GM12891 (cell line): ENCODE measurements at regions not wholly inside any gene's neighbourhood (a gene's known extent, or its start where the extent isn't known, plus 50 kb on each side); places are given as distances from the start of the nearest gene placed in this dataset.

Experiments used
- DNase-seq: peaks from one replicate; pipeline ENCODE4 v3.0.0; 2011; ENCODE audit warnings: low spot score; ENCODE audit not compliant: insufficient read length
- FAIRE-seq: peaks from 2 replicates; lab custom pipeline; 2011; peaks lifted over from hg19 to GRCh38; lab: Jason Lieb, UNC
- PAX5 ChIP-seq: IDR thresholded peaks from 2 replicates; pipeline ENCODE4 v1.6.1; 2011; ENCODE audit warnings: low read length, moderate library complexity, mild to moderate bottlenecking; ENCODE audit not compliant: insufficient read depth, severe bottlenecking
- POLR2A ChIP-seq: IDR thresholded peaks from 2 replicates; pipeline ENCODE4 v1.6.1; 2011; ENCODE audit warnings: low read depth, low read length, control low read depth
- POLR2AphosphoS5 ChIP-seq: IDR thresholded peaks from 2 replicates; pipeline ENCODE4 v1.6.1; 2011; ENCODE audit warnings: low read depth, low read length, control low read depth
- POU2F2 ChIP-seq: IDR thresholded peaks from 2 replicates; pipeline ENCODE4 v1.6.1; 2011; ENCODE audit warnings: low read depth, mild to moderate bottlenecking, control low read depth, low read length, moderate library complexity
- SPI1 ChIP-seq: IDR thresholded peaks from 2 replicates; pipeline ENCODE4 v1.6.1; 2011; ENCODE audit warnings: low read depth, low read length, control low read depth
- TAF1 ChIP-seq: IDR thresholded peaks from 2 replicates; pipeline ENCODE4 v1.6.1; 2011; ENCODE audit warnings: low read depth, low read length, control low read depth

DNA sequence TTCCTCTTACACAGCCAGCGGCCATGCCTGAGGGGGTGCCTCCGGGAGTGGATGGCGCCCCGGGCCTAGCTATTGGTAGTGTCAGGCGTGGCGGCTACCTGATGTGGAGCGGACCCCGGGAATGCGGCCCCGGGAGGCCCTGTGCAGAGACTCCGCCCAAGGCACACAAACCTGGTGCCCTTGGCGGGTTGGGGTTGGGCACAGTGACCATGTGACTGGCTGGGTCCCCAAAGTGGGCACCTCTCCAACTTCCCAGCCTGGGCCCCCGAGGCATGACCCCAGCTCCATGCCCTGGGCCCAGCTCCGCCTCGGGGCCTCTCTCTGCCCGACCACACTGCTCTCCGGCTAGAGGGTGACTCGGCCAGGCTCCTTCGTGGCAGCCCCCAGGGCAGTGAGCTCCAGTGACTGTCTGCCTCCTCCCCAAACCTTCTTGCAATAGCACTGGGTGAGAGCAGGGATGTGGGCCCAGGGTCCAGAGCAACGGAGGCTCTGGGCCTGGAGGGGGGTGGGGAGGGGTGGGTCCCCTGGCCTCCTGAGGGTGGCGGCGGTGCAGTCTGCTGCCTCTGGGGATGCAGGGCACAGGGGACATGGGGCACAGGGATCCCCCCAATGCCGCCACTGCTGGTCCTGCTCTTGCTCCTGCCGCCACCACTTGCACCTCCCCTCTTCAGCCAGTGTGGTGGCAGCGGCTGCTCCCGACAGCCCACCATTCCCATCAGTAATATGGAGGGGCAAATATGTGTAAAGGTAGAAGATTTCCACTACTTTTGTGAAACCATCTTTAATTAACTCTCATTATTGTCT, 942.9 kb upstream of the EPHA7 start:
- DNase-seq (no peak), FAIRE-seq (no peak)
- TF ChIP-seq POLR2A (no peak), POU2F2 (no peak), POLR2AphosphoS5 (no peak), SPI1 (no peak), TAF1 (no peak), PAX5 (no peak)

GRCh38 chr6:94361304-94362060, 942.1 kb upstream of the EPHA7 start:
- DNase-seq (no peak), FAIRE-seq (no peak)
- TF ChIP-seq TAF1 = no peak
- TF ChIP-seq SPI1 = no peak
- no peak for TF ChIP-seq POU2F2
- TF ChIP-seq POLR2AphosphoS5 = no peak
- TF ChIP-seq PAX5 = no peak
- TF ChIP-seq POLR2A = no peak

DNA sequence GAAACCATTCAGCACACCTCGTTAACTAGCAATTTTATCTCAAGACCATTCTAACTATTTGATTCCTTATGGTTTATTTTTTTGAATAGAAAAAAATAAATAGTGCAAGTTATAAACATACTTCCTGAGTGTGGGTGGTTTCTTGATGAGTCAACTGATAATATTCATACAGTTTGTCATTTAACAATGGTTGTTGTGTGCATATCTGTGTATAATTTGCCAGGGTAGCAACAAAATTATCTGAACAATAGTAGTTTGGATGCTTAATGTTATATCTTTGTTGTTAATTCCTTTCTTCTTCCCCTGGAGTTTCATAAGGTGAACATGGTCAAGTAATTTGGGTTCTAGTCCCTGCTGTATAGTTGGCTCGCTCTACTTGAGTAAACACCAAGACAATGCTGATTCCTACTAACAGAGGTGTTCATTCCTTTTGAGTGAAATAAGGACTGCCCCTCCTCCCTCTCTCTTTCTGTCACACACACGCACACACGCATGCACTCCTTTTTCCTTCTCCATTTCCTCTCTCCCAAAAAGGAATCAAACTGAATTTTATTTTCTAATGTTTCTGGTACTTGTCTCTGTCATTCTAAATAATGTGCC, 938.1 kb upstream of the EPHA7 start:
- TF ChIP-seq TAF1 = no peak
- no peak for TF ChIP-seq POU2F2
- no peak for TF ChIP-seq PAX5
- no peak for TF ChIP-seq POLR2AphosphoS5
- TF ChIP-seq SPI1 = no peak
- no peak for TF ChIP-seq POLR2A
- FAIRE-seq = no peak
- DNase-seq = no peak

GRCh38 chr6:94350833-94351232, 931.5 kb upstream of the EPHA7 start:
- no peak for FAIRE-seq
- no peak for TF ChIP-seq SPI1
- TF ChIP-seq POLR2AphosphoS5 = no peak
- TF ChIP-seq TAF1 = no peak
- no peak for TF ChIP-seq POLR2A
- no peak for TF ChIP-seq POU2F2
- no peak for TF ChIP-seq PAX5
- no peak for DNase-seq

- no peak for FAIRE-seq
- TF ChIP-seq POU2F2 (no peak), PAX5 (no peak), POLR2A (no peak), TAF1 (no peak), SPI1 (no peak), POLR2AphosphoS5 (no peak)
- no peak for DNase-seq
Observed at GRCh38 chr6:94349227-94349626, 929.9 kb upstream of the EPHA7 start.

DNA sequence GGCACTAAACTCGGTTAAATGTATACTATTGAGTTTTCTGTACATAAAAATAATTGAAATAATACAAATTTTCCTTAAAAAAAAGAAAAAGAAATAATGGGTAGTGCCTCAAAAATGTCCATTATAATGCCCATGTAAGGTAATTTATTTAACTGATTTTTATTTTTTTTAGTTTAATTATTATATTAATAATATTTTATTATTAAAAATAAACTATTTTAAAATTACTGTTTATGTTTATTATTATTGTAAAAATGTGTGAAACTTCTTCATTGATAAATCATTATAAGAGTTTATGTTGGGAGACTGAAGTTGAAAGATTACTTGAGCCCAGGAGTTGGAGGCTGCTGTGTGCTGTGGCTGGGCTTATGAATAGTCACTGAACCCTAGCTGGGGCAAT, 925.5 kb upstream of the EPHA7 start:
- FAIRE-seq = no peak
- TF ChIP-seq POU2F2 (no peak), POLR2AphosphoS5 (no peak), PAX5 (no peak), POLR2A (no peak), TAF1 (no peak), SPI1 (no peak)
- DNase-seq = no peak

- DNase-seq = no peak
- no peak for TF ChIP-seq TAF1
- no peak for TF ChIP-seq PAX5
- no peak for TF ChIP-seq SPI1
- TF ChIP-seq POU2F2 = no peak
- no peak for TF ChIP-seq POLR2AphosphoS5
- TF ChIP-seq POLR2A = no peak
- FAIRE-seq = no peak
Observed at GRCh38 chr6:94341173-94341572, 921.8 kb upstream of the EPHA7 start.

DNA sequence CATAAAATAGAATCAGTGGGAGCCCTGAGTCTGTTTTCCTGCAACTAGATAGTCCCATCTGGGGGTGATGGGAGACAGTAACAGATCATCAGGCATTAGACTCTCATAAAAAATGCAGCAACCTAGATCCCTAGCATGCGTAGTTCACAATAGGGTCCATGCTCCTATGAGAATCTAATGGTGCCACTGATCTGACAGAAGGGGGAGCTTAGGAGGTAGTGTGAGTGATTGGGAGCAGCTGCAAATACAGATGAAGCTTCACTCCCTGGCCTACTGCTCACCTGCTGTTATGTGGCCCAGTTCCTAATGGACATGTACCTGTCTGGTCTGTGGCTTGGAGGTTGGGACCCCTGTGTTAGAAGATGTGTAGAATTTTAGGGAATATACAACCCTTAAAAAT, 904.5 kb upstream of the EPHA7 start:
- no peak for TF ChIP-seq POLR2A
- TF ChIP-seq POLR2AphosphoS5 = no peak
- TF ChIP-seq SPI1 = no peak
- no peak for TF ChIP-seq POU2F2
- no peak for TF ChIP-seq TAF1
- TF ChIP-seq PAX5 = no peak
- DNase-seq (no peak), FAIRE-seq (peak; percentile 9)
